ENCODE measurements at regions not wholly inside any gene's neighbourhood (a gene's known extent, or its start where the extent isn't known, plus 50 kb on each side); places are given as distances from the start of the nearest gene placed in this dataset.

DNA sequence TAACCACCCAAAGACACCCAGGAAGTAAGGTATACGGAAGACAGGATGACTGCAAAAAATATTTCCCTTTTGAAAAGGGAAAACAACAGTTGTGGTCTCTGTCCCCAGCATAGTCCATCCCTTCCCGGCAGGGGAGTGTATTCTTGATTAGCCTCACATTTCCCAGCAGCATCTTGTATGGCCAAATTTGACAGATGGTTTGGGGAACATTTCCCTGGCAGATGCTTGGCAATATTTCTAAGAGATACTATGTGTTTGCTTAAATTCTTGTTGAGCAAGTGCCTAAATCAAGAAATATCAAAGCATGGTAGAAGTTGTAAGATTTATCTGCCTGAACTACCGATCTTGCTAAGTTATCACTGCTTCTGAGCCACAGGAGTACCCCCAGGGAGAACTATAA, 56.9 kb upstream of the TPK1 start:
- TF ChIP-seq, protein P1, sequence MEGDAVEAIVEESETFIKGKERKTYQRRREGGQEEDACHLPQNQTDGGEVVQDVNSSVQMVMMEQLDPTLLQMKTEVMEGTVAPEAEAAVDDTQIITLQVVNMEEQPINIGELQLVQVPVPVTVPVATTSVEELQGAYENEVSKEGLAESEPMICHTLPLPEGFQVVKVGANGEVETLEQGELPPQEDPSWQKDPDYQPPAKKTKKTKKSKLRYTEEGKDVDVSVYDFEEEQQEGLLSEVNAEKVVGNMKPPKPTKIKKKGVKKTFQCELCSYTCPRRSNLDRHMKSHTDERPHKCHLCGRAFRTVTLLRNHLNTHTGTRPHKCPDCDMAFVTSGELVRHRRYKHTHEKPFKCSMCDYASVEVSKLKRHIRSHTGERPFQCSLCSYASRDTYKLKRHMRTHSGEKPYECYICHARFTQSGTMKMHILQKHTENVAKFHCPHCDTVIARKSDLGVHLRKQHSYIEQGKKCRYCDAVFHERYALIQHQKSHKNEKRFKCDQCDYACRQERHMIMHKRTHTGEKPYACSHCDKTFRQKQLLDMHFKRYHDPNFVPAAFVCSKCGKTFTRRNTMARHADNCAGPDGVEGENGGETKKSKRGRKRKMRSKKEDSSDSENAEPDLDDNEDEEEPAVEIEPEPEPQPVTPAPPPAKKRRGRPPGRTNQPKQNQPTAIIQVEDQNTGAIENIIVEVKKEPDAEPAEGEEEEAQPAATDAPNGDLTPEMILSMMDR (conservative IDR thresholded peaks at IDR 0.05; ENCODE audit: low read depth, low read length), result no peak
- H3K4me3 ChIP-seq (ENCODE audit: low read depth, low read length), result no peak overlapping the region
- DNase-seq (ENCODE audit: low read depth), result no peak

All from epithelial cell of proximal tubule (primary cell).